Ascending aorta (tissue), 2 donors: ENCODE measurements at regions not wholly inside any gene's neighbourhood (a gene's known extent, or its start where the extent isn't known, plus 50 kb on each side); places are given as distances from the start of the nearest gene placed in this dataset.

Source experiments
- DNase-seq, 2 donors: peaks; one replicate each; pipeline ENCODE4 v3.0.0-alpha.2; 2019; ENCODE audit warnings: low spot score in 2 of 2
- H3K27ac ChIP-seq, 2 donors: fragments of 200-600 bp; sonication (generic); one replicate each; pipeline ENCODE4 v1.5.1; 2016 to 2017; ENCODE audit warnings: mild to moderate bottlenecking in 1 of 2
- H3K27me3 ChIP-seq: fragments of 200-600 bp; sonication (generic); one replicate; pipeline ENCODE4 v1.5.1; 2017
- H3K36me3 ChIP-seq, 2 donors: fragments of 200-600 bp; sonication (generic); one replicate each; pipeline ENCODE4 v1.5.1; 2016
- H3K4me1 ChIP-seq, 2 donors: fragments of 200-600 bp; sonication (generic); one replicate each; pipeline ENCODE4 v1.5.1; 2016 to 2017; ENCODE audit warnings: mild to moderate bottlenecking in 1 of 2
- H3K4me3 ChIP-seq, 2 donors: fragments of 200-600 bp; sonication (generic); one replicate each; pipeline ENCODE4 v1.5.1; 2016 to 2017; ENCODE audit warnings: mild to moderate bottlenecking in 1 of 2
- H3K9me3 ChIP-seq, 2 donors: fragments of 200-600 bp; sonication (generic); one replicate each; pipeline ENCODE4 v1.5.1; 2016
- intact Hi-C: fragments of 100-400 bp; cut with DNase I; formaldehyde crosslinking; loops from one replicate; pipeline ENCODE4 v1.15.1; 2023
- TF ChIP-seq, protein P1 (sequence below), 3 experiments: fragments of 200-600 bp in 2 of 3; fragments of 450-650 bp in 1 of 3; sonication (generic) in 2 of 3; IDR thresholded peaks; one replicate each; pipeline ENCODE4 v1.5.1; 2016 to 2019; ENCODE audit warnings: antibody characterized with exemption in 3 of 3, mild to moderate bottlenecking in 1 of 3, moderate library complexity in 1 of 3

DNA sequence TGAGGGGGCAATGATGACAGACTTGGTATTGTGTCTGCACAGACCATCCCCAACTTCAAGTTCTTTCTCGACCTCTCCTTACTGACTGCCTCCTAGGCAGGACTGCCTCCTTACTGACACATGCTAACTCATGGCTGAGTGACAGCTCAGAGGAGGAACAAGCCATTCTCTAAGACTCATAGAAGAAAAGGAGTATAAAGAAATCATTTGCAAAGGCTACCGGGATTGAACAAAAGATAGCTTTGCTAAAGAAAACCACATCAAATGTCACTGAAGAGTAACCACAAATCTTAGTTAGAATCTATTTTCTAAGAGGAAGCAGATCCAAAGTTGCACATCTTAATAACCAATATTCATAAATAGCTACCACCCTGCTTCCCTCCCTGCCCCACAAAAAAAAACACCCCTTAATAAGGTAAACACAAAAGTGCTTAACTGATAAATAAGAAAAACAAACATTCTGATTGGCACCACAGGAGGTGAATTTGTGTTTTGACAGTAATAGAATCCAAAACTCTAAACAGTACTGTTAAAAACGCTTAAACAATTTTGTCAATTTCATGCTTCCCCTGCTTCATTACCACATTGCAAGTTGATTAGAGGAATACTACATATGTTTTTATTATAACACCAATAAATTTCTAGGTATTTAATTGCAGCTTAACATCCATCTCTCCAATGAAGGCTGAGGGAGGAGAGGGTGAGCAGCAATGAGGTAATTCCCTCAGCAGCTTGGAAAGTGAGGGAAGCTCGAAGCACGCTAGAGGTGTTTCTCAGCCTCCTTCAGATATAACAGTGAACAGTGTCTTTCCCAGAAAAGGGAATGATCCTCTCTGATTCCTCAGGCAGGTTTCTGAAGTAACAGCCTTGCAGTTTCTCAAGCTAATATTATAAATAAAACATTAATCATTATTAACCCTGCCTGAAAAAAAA is 160.0 kb downstream of the HNRNPD start:
- intact Hi-C loops, result no loop called here
- H3K9me3 ChIP-seq, result no peaks in the 10 kb centered on the region
- no peaks in the 10 kb centered on the region for H3K36me3 ChIP-seq
- no peak overlapping the region for H3K4me3 ChIP-seq
- TF ChIP-seq, protein P1, sequence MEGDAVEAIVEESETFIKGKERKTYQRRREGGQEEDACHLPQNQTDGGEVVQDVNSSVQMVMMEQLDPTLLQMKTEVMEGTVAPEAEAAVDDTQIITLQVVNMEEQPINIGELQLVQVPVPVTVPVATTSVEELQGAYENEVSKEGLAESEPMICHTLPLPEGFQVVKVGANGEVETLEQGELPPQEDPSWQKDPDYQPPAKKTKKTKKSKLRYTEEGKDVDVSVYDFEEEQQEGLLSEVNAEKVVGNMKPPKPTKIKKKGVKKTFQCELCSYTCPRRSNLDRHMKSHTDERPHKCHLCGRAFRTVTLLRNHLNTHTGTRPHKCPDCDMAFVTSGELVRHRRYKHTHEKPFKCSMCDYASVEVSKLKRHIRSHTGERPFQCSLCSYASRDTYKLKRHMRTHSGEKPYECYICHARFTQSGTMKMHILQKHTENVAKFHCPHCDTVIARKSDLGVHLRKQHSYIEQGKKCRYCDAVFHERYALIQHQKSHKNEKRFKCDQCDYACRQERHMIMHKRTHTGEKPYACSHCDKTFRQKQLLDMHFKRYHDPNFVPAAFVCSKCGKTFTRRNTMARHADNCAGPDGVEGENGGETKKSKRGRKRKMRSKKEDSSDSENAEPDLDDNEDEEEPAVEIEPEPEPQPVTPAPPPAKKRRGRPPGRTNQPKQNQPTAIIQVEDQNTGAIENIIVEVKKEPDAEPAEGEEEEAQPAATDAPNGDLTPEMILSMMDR (IDR thresholded peaks at IDR 0.05), result no peak
- no peaks in the 10 kb centered on the region for H3K4me1 ChIP-seq
- no peak overlapping the region for H3K27ac ChIP-seq
- no peak for DNase-seq
- no peaks in the 10 kb centered on the region for H3K27me3 ChIP-seq

DNA sequence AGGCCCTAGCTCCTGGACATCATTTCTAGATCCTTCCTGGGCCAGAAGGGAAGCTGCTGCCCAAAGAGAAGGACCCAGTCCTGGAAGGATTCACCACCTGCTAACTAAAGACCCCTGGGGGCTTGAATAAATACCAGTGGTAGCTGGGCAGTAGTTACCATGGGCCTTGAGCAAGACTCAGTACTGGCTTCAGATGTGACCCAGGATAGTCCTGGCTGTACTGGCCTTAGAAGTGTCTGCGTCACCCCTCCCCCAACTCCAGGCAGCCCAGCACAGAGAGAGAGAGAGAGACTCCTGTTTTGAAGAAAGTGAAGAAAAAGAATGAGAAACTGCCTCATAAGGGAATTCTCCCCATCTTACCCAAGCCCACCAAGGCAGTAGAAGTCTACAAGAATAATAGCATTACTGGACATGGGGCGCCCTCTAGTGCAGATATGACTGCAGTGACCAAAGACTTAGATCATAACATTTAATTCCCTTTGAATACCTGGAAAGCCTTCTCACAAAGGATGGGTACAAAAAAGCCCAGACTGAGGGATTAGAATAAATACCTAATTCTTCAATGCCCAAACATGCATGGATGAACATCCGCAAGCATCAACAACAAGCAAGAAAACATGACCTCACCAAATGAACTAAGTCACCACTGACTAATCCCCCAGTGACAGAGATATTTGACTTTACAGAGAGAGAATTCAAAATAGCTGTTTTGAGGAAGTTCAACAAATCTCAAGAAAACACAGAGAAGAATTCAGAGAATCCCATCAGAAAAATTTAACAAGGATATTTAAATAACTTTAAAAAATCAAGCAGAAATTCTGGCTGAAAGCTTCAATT is 171.8 kb downstream of the HNRNPD start:
- H3K4me1 ChIP-seq, result no peaks in the 10 kb centered on the region
- intact Hi-C loops, result no loop called here
- no peaks in the 10 kb centered on the region for H3K36me3 ChIP-seq
- DNase-seq, result no peak
- H3K9me3 ChIP-seq, result no peaks in the 10 kb centered on the region
- TF ChIP-seq, protein P1 (IDR thresholded peaks at IDR 0.05), result peak; percentile 4 to 29 (median 12)
- no peak overlapping the region for H3K27ac ChIP-seq
- no peaks in the 10 kb centered on the region for H3K27me3 ChIP-seq
- no peak overlapping the region for H3K4me3 ChIP-seq

DNA sequence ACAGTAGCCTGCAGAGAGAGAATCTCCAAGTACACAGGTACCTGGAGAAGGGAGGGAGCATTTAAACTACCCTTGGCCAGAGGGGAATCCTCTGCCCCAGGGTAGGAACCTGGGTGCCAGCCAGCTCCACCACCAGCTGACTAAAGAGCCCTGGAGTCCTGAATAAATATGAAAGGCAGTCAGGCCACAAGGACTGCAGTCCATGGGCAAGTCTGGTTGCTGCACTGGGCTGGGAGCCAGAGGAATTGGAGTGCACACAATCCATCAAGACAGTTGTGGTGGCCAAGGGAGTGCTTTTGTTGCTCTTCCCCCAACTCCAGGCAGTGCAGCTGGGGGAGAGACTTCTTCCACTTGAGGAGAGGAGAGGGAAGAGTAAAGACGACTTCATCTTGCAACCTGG is 172.5 kb downstream of the HNRNPD start:
- no peak for DNase-seq
- no peaks in the 10 kb centered on the region for H3K9me3 ChIP-seq
- H3K4me1 ChIP-seq, result no peaks in the 10 kb centered on the region
- no peaks in the 10 kb centered on the region for H3K36me3 ChIP-seq
- H3K4me3 ChIP-seq, result no peak overlapping the region
- no peaks in the 10 kb centered on the region for H3K27me3 ChIP-seq
- H3K27ac ChIP-seq, result no peak overlapping the region
- intact Hi-C loops, result no loop called here
- TF ChIP-seq, protein P1 (IDR thresholded peaks at IDR 0.05), result no peak

DNA sequence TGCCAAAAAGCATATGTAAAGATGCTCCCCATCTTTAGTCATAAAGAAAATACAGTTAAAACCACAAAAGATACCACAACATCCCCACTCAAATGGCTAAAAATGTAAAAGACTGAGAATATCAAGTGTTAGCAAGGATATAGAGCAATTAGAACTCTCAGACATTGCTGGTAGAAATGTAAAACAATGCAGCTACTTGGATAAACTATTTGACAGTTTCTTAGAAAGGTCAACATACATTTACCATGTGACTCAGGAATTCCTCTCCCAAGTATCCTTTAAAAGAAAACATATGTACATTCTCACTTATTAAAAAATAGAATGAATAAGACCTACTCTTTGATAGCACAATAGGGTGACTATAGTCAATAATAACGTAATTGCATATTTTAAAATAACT is 173.7 kb downstream of the HNRNPD start:
- TF ChIP-seq, protein P1 (IDR thresholded peaks at IDR 0.05), result no peak
- DNase-seq, result no peak
- intact Hi-C loops, result no loop called here
- no peaks in the 10 kb centered on the region for H3K4me1 ChIP-seq
- H3K9me3 ChIP-seq, result no peaks in the 10 kb centered on the region
- no peaks in the 10 kb centered on the region for H3K36me3 ChIP-seq
- no peaks in the 10 kb centered on the region for H3K27me3 ChIP-seq
- H3K4me3 ChIP-seq, result no peak overlapping the region
- no peak overlapping the region for H3K27ac ChIP-seq

DNA sequence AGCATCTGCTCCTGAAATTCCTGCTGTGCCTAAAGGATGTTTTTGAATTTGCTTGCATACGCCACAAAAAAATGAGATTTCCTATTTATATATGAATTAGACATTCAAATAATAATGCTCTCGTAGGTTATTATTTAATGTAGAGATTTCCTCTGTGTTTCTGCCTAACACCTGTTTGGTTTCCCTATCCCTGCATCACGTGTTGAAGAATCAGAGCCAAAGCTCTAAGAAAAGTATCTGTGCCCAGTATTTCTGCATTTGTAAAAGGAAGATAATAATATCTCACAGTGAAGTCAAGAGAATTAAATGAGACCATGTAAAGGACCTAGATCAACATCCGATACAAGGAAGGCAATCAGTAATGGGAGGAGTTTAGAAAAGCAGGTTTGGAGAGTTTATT is 179.5 kb downstream of the HNRNPD start:
- DNase-seq, result no peak
- H3K36me3 ChIP-seq, result no peaks in the 10 kb centered on the region
- TF ChIP-seq, protein P1 (IDR thresholded peaks at IDR 0.05), result no peak
- no peaks in the 10 kb centered on the region for H3K4me1 ChIP-seq
- H3K27me3 ChIP-seq, result no peaks in the 10 kb centered on the region
- H3K4me3 ChIP-seq, result no peak overlapping the region
- intact Hi-C loops, result no loop called here
- H3K9me3 ChIP-seq, result no peaks in the 10 kb centered on the region
- H3K27ac ChIP-seq, result no peak overlapping the region
